Tibial nerve (tissue), 3 donors: ENCODE measurements at regions not wholly inside any gene's neighbourhood (a gene's known extent, or its start where the extent isn't known, plus 50 kb on each side); places are given as distances from the start of the nearest gene placed in this dataset.

Experiments used
- CTCF ChIP-seq, 5 experiments: fragments of 200-600 bp in 3 of 5; fragments of 450-650 bp in 2 of 5; sonication (generic) in 3 of 5; IDR thresholded peaks; one replicate each; pipeline ENCODE4 v1.5.1; 2016 to 2019; ENCODE audit warnings: antibody characterized with exemption in 5 of 5, mild to moderate bottlenecking in 3 of 5, moderate library complexity in 2 of 5
- POLR2A ChIP-seq, 2 donors: fragments of 450-650 bp; IDR thresholded peaks; one replicate each; pipeline ENCODE4 v1.6.1; 2017; ENCODE audit warnings: antibody characterized with exemption in 2 of 2, mild to moderate bottlenecking in 2 of 2, moderate library complexity in 2 of 2

DNA sequence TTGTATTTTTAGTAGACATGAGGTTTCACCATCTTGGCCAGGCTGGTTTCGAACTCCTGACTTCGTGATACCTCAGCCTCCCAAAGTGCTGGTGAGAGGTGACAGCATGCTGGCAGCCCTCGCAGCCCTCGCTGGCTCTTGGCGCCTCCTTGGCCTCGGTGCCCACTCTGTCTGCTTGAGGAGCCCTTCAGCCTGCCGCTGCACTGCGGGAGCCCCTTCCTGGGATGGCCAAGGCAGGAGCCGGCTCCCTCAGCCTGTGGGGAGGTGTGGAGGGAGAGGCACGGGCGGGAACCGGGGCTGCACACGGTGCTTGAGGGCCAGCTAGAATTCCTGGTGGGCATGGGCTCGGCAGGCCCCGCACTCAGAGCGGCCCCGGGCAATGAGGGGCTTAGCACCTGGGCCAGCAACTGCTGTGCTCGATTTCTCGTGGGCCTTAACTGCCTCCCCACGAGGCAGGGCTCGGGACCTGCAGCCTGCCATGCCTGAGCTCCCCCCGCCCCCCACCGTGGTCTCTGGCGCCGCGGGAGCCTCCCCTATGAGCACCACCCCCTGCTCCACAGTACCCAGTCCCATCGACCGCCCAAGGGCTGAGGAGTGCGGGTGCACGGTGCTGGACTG is 96.5 kb upstream of the RHOBTB1 start:
- TF ChIP-seq POLR2A (IDR thresholded peaks at IDR 0.05) (no peak), CTCF (IDR thresholded peaks at IDR 0.05) (no peak)
